ENCODE measurements at regions not wholly inside any gene's neighbourhood (a gene's known extent, or its start where the extent isn't known, plus 50 kb on each side); places are given as distances from the start of the nearest gene placed in this dataset.

DNA sequence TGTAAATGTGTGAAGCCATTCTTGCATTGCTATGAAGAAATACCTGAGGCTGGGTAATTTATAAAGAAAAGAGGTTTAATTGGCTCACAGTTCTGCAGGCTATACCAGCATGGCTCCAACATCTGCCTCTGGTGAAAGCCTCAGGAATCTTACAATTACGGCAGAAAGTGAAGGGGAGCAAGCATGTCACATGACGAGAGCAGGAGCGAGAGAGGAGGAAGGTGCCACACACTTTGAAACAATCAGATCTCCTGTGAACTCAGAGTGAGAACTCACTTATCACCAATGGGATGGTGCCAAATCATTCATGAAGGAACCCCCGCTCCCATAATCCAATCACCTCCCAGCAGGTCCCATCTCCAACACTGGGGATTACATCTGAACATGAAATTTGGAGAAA lies 213.6 kb upstream of the TSC22D2 start:
- no peak overlapping the region for H3K4me2 ChIP-seq (ENCODE audit: control insufficient read depth, extremely low read depth, insufficient read depth, low read depth, low read length)
- H3K9ac ChIP-seq (ENCODE audit: control insufficient read depth, extremely low read depth, insufficient read depth, low read length): no peak overlapping the region
- no peak overlapping the region for H2AFZ ChIP-seq (ENCODE audit: control insufficient read depth, low read length)
- H3K9me1 ChIP-seq (ENCODE audit: control insufficient read depth, extremely low read depth, insufficient read depth, low read length): no peaks in the 10 kb centered on the region
- no peak overlapping the region for H3K4me3 ChIP-seq (ENCODE audit: control insufficient read depth in 2 of 3, extremely low read depth in 1 of 3, insufficient read depth in 2 of 3, low read depth in 1 of 3, low read length in 3 of 3)
- TF ChIP-seq EZH2 (IDR thresholded peaks at IDR 0.05; ENCODE audit: low read length): no peak
- TF ChIP-seq, protein P1, sequence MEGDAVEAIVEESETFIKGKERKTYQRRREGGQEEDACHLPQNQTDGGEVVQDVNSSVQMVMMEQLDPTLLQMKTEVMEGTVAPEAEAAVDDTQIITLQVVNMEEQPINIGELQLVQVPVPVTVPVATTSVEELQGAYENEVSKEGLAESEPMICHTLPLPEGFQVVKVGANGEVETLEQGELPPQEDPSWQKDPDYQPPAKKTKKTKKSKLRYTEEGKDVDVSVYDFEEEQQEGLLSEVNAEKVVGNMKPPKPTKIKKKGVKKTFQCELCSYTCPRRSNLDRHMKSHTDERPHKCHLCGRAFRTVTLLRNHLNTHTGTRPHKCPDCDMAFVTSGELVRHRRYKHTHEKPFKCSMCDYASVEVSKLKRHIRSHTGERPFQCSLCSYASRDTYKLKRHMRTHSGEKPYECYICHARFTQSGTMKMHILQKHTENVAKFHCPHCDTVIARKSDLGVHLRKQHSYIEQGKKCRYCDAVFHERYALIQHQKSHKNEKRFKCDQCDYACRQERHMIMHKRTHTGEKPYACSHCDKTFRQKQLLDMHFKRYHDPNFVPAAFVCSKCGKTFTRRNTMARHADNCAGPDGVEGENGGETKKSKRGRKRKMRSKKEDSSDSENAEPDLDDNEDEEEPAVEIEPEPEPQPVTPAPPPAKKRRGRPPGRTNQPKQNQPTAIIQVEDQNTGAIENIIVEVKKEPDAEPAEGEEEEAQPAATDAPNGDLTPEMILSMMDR (optimal IDR thresholded peaks at IDR 0.05 in 1 of 3, IDR thresholded peaks at IDR 0.05 in 1 of 3, conservative IDR thresholded peaks at IDR 0.05 in 1 of 3; ENCODE audit: extremely low read depth in 1 of 3, insufficient read depth in 2 of 3, low read length in 3 of 3): no peak
- dilution Hi-C loops (cut with MboI; ENCODE audit: extremely low pct_ligation_motif_present, low sequenced_read_pairs): no loop called here
- DNase-seq (ENCODE audit: low read depth, low spot score): no peak
- no peak overlapping the region for H3K27ac ChIP-seq (ENCODE audit: control insufficient read depth, insufficient read depth, low read length)
- no peaks in the 10 kb centered on the region for H4K20me1 ChIP-seq (ENCODE audit: control insufficient read depth, extremely low read depth, insufficient read depth, low read length)
- no peaks in the 10 kb centered on the region for H3K9me3 ChIP-seq (ENCODE audit: control insufficient read depth, low read depth, low read length)
- FAIRE-seq: no peak
- H3K36me3 ChIP-seq (ENCODE audit: control insufficient read depth in 2 of 2, extremely low read depth in 1 of 2, insufficient read depth in 2 of 2, low read length in 2 of 2): no peaks in the 10 kb centered on the region
- no peaks in the 10 kb centered on the region for H3K4me1 ChIP-seq (ENCODE audit: control insufficient read depth, extremely low read depth, insufficient read depth, low read length)
- H3K27me3 ChIP-seq (ENCODE audit: control insufficient read depth, extremely low read depth, insufficient read depth, low read length): no peaks in the 10 kb centered on the region
- H3K79me2 ChIP-seq (ENCODE audit: control insufficient read depth, insufficient read depth, low read length): no peaks in the 10 kb centered on the region

DNA sequence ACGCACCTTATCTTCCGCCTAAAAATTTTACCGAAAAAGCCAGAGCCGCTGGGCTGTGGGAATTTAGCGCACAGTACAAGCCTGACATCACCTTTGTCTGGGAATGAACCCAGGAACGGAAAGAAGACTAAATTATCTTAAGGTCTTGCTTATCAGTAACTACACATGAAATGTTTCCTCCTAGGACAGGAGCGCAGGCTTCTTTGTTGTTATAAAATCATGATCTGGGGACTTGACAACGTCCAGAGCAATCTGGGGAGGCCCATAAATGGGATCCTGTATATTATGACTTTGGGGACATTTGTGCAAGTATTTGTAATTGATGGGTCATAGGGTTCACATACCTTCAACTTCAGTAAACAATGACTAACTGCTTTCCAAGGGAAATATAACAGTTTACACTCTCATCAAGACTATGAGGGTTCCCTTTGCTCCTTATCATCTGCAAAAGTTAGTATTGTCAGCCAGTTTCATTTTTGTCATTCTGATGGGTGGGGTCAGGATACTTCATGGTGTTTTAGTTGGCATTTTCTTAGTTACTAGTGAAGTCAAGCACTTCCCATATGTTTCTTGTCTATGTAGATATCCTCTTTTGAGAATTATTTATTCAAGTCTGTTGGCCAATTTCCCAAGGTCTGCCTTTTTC lies 213.9 kb upstream of the PFN2 start:
- H3K79me2 ChIP-seq (ENCODE audit: control insufficient read depth, insufficient read depth, low read length): no peaks in the 10 kb centered on the region
- no peak overlapping the region for H3K9ac ChIP-seq (ENCODE audit: control insufficient read depth, extremely low read depth, insufficient read depth, low read length)
- no peaks in the 10 kb centered on the region for H4K20me1 ChIP-seq (ENCODE audit: control insufficient read depth, extremely low read depth, insufficient read depth, low read length)
- no peaks in the 10 kb centered on the region for H3K36me3 ChIP-seq (ENCODE audit: control insufficient read depth in 2 of 2, extremely low read depth in 1 of 2, insufficient read depth in 2 of 2, low read length in 2 of 2)
- H3K27me3 ChIP-seq (ENCODE audit: control insufficient read depth, extremely low read depth, insufficient read depth, low read length): no peaks in the 10 kb centered on the region
- no peaks in the 10 kb centered on the region for H3K9me3 ChIP-seq (ENCODE audit: control insufficient read depth, low read depth, low read length)
- no peak for FAIRE-seq
- peaks cover 4% of the 10 kb centered on the region for H3K4me1 ChIP-seq (ENCODE audit: control insufficient read depth, extremely low read depth, insufficient read depth, low read length)
- H2AFZ ChIP-seq (ENCODE audit: control insufficient read depth, low read length): no peak overlapping the region
- H3K4me3 ChIP-seq (ENCODE audit: control insufficient read depth in 2 of 3, extremely low read depth in 1 of 3, insufficient read depth in 2 of 3, low read depth in 1 of 3, low read length in 3 of 3): peak overlapping the region in 1 of 3 experiments; percentile 56
- TF ChIP-seq EZH2 (IDR thresholded peaks at IDR 0.05; ENCODE audit: low read length): no peak
- TF ChIP-seq, protein P1 (optimal IDR thresholded peaks at IDR 0.05 in 1 of 3, IDR thresholded peaks at IDR 0.05 in 1 of 3, conservative IDR thresholded peaks at IDR 0.05 in 1 of 3; ENCODE audit: extremely low read depth in 1 of 3, insufficient read depth in 2 of 3, low read length in 3 of 3): no peak
- dilution Hi-C loops (cut with MboI; ENCODE audit: extremely low pct_ligation_motif_present, low sequenced_read_pairs): no loop called here
- no peak overlapping the region for H3K27ac ChIP-seq (ENCODE audit: control insufficient read depth, insufficient read depth, low read length)
- H3K4me2 ChIP-seq (ENCODE audit: control insufficient read depth, extremely low read depth, insufficient read depth, low read depth, low read length): peak overlapping the region; percentile 87
- DNase-seq (ENCODE audit: low read depth, low spot score): no peak
- no peaks in the 10 kb centered on the region for H3K9me1 ChIP-seq (ENCODE audit: control insufficient read depth, extremely low read depth, insufficient read depth, low read length)
